WTC11 (cell line): ENCODE measurements at regions not wholly inside any gene's neighbourhood (a gene's known extent, or its start where the extent isn't known, plus 50 kb on each side); places are given as distances from the start of the nearest gene placed in this dataset.
A peak's percentile ranks its signal among the peaks of the same experiment; 100 is the strongest.
"Not testable (repeated sequence)": the region's sequence is repeated elsewhere in the genome, so short reads cannot be mapped to it uniquely, and the experiment has no call there.

Experiments
- ATAC-seq: fragments of 200-7000 bp; cut with Tn5 transposase; 2 replicates; pipeline ENCODE4 v1.10.0; 2021; ENCODE audit warnings: mild to moderate bottlenecking, moderate library complexity
- CTCF ChIA-PET: fragments of 300-600 bp; sonication (Branson Sonifier 250); formaldehyde crosslinking; loops from one replicate; lab custom pipeline; 2021; ENCODE audit warnings: antibody characterized with exemption; lab: Charles Lee
- POLR2A ChIA-PET: fragments of 350-600 bp; sonication (Branson Sonifier 250); formaldehyde crosslinking; loops from one replicate; lab custom pipeline; 2021; ENCODE audit warnings: antibody characterized with exemption; lab: Charles Lee
- DNase-seq: peaks from one replicate; pipeline ENCODE4 v3.0.0; 2021; ENCODE audit warnings: low spot score
- H3K27ac Mint-ChIP-seq: 2 replicates; pipeline ENCODE4 v1.8.0; 2021; ENCODE audit warnings: mixed read lengths
- H3K27me3 Mint-ChIP-seq: 2 replicates; pipeline ENCODE4 v1.8.0; 2021; ENCODE audit warnings: low read depth, mild to moderate bottlenecking, moderate library complexity, mixed read lengths
- H3K36me3 Mint-ChIP-seq: 2 replicates; pipeline ENCODE4 v1.8.0; 2021; ENCODE audit warnings: mixed read lengths
- H3K4me1 Mint-ChIP-seq: 2 replicates; pipeline ENCODE4 v1.8.0; 2022; ENCODE audit warnings: mixed read lengths
- H3K4me3 Mint-ChIP-seq: 2 replicates; pipeline ENCODE4 v1.8.0; 2021; ENCODE audit warnings: mild to moderate bottlenecking, moderate library complexity, mixed read lengths
- H3K9me3 Mint-ChIP-seq: 2 replicates; pipeline ENCODE4 v1.8.0; 2021; ENCODE audit warnings: mixed read lengths
- AFF4 ChIP-seq: sonication (generic); formaldehyde crosslinking; IDR thresholded peaks from 2 replicates; pipeline ENCODE4 v1.8.1; 2023; ENCODE audit warnings: mild to moderate bottlenecking, missing genetic modification reagents, borderline replicate concordance
- CDX4 ChIP-seq: fragments of 250-450 bp; sonication (Bioruptor Pico); IDR thresholded peaks from 2 replicates; pipeline ENCODE4 v1.9.0; 2021; ENCODE audit warnings: moderate library complexity, mild to moderate bottlenecking, inconsistent platforms, borderline replicate concordance
- CTCF ChIP-seq: fragments of 200-600 bp; IDR thresholded peaks from 2 replicates; pipeline ENCODE4 v1.8.0; 2022; ENCODE audit warnings: antibody characterized with exemption
- ERG ChIP-seq: fragments of 250-450 bp; sonication (Bioruptor Pico); IDR thresholded peaks from 2 replicates; pipeline ENCODE4 v1.8.0; 2021; ENCODE audit warnings: mild to moderate bottlenecking
- FOXK1 ChIP-seq: sonication (generic); formaldehyde crosslinking; IDR thresholded peaks from 2 replicates; pipeline ENCODE4 v1.8.0; 2022; ENCODE audit warnings: mild to moderate bottlenecking, moderate library complexity, missing genetic modification reagents
- HMGXB4 ChIP-seq: sonication (generic); formaldehyde crosslinking; IDR thresholded peaks from 2 replicates; pipeline ENCODE4 v1.8.1; 2023; ENCODE audit warnings: mild to moderate bottlenecking, moderate library complexity, missing genetic modification reagents
- IRF1 ChIP-seq: sonication (generic); formaldehyde crosslinking; IDR thresholded peaks from 2 replicates; pipeline ENCODE4 v1.8.0; 2023; ENCODE audit warnings: missing genetic modification reagents
- JUN ChIP-seq: sonication (generic); formaldehyde crosslinking; IDR thresholded peaks from 2 replicates; pipeline ENCODE4 v1.8.0; 2023; ENCODE audit warnings: mild to moderate bottlenecking, missing genetic modification reagents
- MAX ChIP-seq: sonication (generic); formaldehyde crosslinking; IDR thresholded peaks from 2 replicates; pipeline ENCODE4 v1.8.0; 2022; ENCODE audit warnings: mild to moderate bottlenecking, missing genetic modification reagents
- MXD4 ChIP-seq: fragments of 250-450 bp; sonication (Bioruptor Pico); IDR thresholded peaks from 2 replicates; pipeline ENCODE4 v1.8.0; 2021; ENCODE audit warnings: mild to moderate bottlenecking, moderate library complexity, borderline replicate concordance
- NFATC4 ChIP-seq: fragments of 250-450 bp; sonication (Bioruptor Pico); IDR thresholded peaks from 2 replicates; pipeline ENCODE4 v1.9.0; 2021; ENCODE audit warnings: mild to moderate bottlenecking
- NR1H2 ChIP-seq: sonication (generic); formaldehyde crosslinking; IDR thresholded peaks from 2 replicates; pipeline ENCODE4 v1.9.0; 2021; ENCODE audit warnings: mild to moderate bottlenecking, moderate library complexity, missing genetic modification reagents
- RELA ChIP-seq: sonication (generic); formaldehyde crosslinking; IDR thresholded peaks from 2 replicates; pipeline ENCODE4 v1.8.1; 2022; ENCODE audit warnings: missing genetic modification reagents, mild to moderate bottlenecking, borderline replicate concordance
- SMAD4 ChIP-seq: sonication (generic); formaldehyde crosslinking; IDR thresholded peaks from 2 replicates; pipeline ENCODE4 v1.8.0; 2022; ENCODE audit warnings: mild to moderate bottlenecking, missing genetic modification reagents
- USF1 ChIP-seq: sonication (generic); formaldehyde crosslinking; IDR thresholded peaks from 2 replicates; pipeline ENCODE4 v1.8.0; 2022; ENCODE audit warnings: mild to moderate bottlenecking, missing genetic modification reagents
- USF2 ChIP-seq: sonication (generic); formaldehyde crosslinking; IDR thresholded peaks from 2 replicates; pipeline ENCODE4 v1.8.1; 2023; ENCODE audit warnings: mild to moderate bottlenecking, missing genetic modification reagents, moderate library complexity
- ZSCAN18 ChIP-seq: fragments of 250-450 bp; sonication (Bioruptor Pico); IDR thresholded peaks from 2 replicates; pipeline ENCODE4 v2.1.2; 2022; ENCODE audit warnings: mild to moderate bottlenecking, moderate library complexity

GRCh38 chr1:95790136-95790535, 556.1 kb downstream of the RWDD3 start (continued):
- no peak for TF ChIP-seq MAX (CRISPR knock-in tag)
- TF ChIP-seq ERG (CRISPR knock-in tag) = no peak
- no peak for TF ChIP-seq NFATC4
- TF ChIP-seq CDX4 = no peak
- TF ChIP-seq, all 79 proteins: peak for 0

GRCh38 chr1:95793893-95794292, 559.9 kb downstream of the RWDD3 start:
- peak overlapping the region; percentile 21; the same call in 1 of the 2 replicates for H3K27ac Mint-ChIP-seq
- TF ChIP-seq CTCF (0 out of 2 replicates have a peak, but pooled peaks have one; percentile 22), NR1H2 (no peak), HMGXB4 (no peak), FOXK1 (no peak), ZSCAN18 (no peak), IRF1 (CRISPR knock-in tag) (no peak), NFATC4 (no peak), RELA (CRISPR knock-in tag) (no peak)
- no peak overlapping the region for H3K4me3 Mint-ChIP-seq
- H3K36me3 Mint-ChIP-seq = peaks cover 33% of the 10 kb centered on the region
- peaks cover 10% of the 10 kb centered on the region for H3K4me1 Mint-ChIP-seq
- POLR2A ChIA-PET = no interaction called here
- CTCF ChIA-PET = no interaction called here
- ATAC-seq (peak; percentile 99), DNase-seq (peak; percentile 45)
- peaks cover 11% of the 10 kb centered on the region for H3K27me3 Mint-ChIP-seq
- H3K9me3 Mint-ChIP-seq = peaks cover 39% of the 10 kb centered on the region

GRCh38 chr1:95797761-95798160, 563.8 kb downstream of the RWDD3 start:
- Mint-ChIP-seq H3K9me3 (peaks cover 48% of the 10 kb centered on the region), H3K36me3 (peaks cover 38% of the 10 kb centered on the region), H3K27me3 (peaks cover 11% of the 10 kb centered on the region)
- POLR2A ChIA-PET, H3K27ac Mint-ChIP-seq, DNase-seq, ATAC-seq, H3K4me1 Mint-ChIP-seq, H3K4me3 Mint-ChIP-seq, CTCF ChIA-PET: not testable (repeated sequence)

GRCh38 chr1:95806171-95806570, 572.2 kb downstream of the RWDD3 start:
- H3K36me3 Mint-ChIP-seq = peaks cover 11% of the 10 kb centered on the region
- no peak for DNase-seq
- H3K27ac Mint-ChIP-seq = no peak overlapping the region
- ChIA-PET CTCF (no interaction called here), POLR2A (no interaction called here)
- peaks cover 13% of the 10 kb centered on the region for H3K9me3 Mint-ChIP-seq
- ATAC-seq = no peak
- H3K4me3 Mint-ChIP-seq = no peak overlapping the region
- H3K4me1 Mint-ChIP-seq = peaks cover 20% of the 10 kb centered on the region
- no peaks in the 10 kb centered on the region; the same call in 1 of the 2 replicates for H3K27me3 Mint-ChIP-seq
- TF ChIP-seq AFF4 = no peak
- no peak for TF ChIP-seq JUN
- TF ChIP-seq MXD4 (CRISPR knock-in tag) = no peak
- TF ChIP-seq USF1 (CRISPR knock-in tag) = no peak
- no peak for TF ChIP-seq USF2 (CRISPR knock-in tag)
- no peak for TF ChIP-seq SMAD4 (CRISPR knock-in tag)
